GM12892 (cell line): ENCODE measurements at regions not wholly inside any gene's neighbourhood (a gene's known extent, or its start where the extent isn't known, plus 50 kb on each side); places are given as distances from the start of the nearest gene placed in this dataset.

Source experiments
- POLR2A ChIP-seq: IDR thresholded peaks from 2 replicates; pipeline ENCODE4 v1.6.1; 2011; ENCODE audit warnings: low read depth, low read length, control low read depth
- POLR2AphosphoS5 ChIP-seq: IDR thresholded peaks from 2 replicates; pipeline ENCODE4 v1.6.1; 2011; ENCODE audit warnings: low read depth, low read length, control low read depth
- TAF1 ChIP-seq: IDR thresholded peaks from 2 replicates; pipeline ENCODE4 v1.6.1; 2011; ENCODE audit warnings: low read depth, mild to moderate bottlenecking, control low read depth, low read length, borderline replicate concordance

DNA sequence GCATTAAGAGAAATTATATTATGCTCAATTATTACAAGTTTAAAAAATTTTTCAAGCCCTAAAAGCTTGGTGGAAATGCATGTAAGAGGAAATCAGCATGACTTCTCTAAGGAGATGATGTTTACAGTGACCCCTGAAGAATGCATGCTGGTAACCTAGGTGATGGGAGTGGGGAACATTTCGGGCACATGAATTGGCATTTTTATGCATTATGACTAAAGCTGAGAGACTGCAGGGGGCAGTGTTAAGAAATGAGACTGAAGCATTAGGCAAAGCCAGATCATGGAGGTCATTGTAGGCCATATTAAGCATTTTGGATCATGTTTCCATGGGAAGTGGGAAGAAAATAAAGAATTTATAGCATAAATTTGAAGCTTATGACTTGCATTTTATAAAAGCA lies 421.3 kb downstream of the FAT4 start:
- TF ChIP-seq TAF1 = no peak
- no peak for TF ChIP-seq POLR2A
- TF ChIP-seq POLR2AphosphoS5 = no peak
